ENCODE measurements at regions not wholly inside any gene's neighbourhood (a gene's known extent, or its start where the extent isn't known, plus 50 kb on each side); places are given as distances from the start of the nearest gene placed in this dataset.

DNA sequence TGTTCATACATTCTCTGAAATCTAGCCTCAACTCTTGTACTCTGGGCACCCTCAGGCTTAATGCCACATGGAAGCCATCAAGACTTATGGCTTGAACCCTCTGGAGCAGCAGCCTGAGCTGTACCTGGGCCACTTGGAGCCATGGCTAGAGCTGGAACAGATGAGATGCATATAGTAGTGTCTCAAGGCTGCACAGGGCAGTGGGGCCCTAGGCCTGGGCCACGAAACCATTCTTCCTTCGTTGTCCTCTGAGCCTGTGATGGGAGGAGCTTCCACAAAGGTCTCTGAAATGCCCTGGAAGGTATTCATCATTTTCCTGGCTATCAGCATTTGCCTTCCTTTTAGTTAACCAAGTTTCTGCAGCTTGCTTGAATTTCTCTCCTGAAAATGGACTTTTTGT, 1427.2 kb upstream of the PCDH10 start:
- TF ChIP-seq, protein P1, sequence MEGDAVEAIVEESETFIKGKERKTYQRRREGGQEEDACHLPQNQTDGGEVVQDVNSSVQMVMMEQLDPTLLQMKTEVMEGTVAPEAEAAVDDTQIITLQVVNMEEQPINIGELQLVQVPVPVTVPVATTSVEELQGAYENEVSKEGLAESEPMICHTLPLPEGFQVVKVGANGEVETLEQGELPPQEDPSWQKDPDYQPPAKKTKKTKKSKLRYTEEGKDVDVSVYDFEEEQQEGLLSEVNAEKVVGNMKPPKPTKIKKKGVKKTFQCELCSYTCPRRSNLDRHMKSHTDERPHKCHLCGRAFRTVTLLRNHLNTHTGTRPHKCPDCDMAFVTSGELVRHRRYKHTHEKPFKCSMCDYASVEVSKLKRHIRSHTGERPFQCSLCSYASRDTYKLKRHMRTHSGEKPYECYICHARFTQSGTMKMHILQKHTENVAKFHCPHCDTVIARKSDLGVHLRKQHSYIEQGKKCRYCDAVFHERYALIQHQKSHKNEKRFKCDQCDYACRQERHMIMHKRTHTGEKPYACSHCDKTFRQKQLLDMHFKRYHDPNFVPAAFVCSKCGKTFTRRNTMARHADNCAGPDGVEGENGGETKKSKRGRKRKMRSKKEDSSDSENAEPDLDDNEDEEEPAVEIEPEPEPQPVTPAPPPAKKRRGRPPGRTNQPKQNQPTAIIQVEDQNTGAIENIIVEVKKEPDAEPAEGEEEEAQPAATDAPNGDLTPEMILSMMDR (IDR thresholded peaks at IDR 0.05): no peak
- TF ChIP-seq ZFX (IDR thresholded peaks at IDR 0.05; ENCODE audit: borderline replicate concordance): no peak
